ENCODE measurements at regions not wholly inside any gene's neighbourhood (a gene's known extent, or its start where the extent isn't known, plus 50 kb on each side); places are given as distances from the start of the nearest gene placed in this dataset.

GRCh38 chr5:124803617-124804323 is 57.3 kb upstream of the ZNF608 start:
- H2AFZ ChIP-seq (ENCODE audit: low read length): no peak overlapping the region
- no TSS peak for BruUV-seq (replicated peaks)
- H3K36me3 ChIP-seq (replicated peaks in 1 of 2; ENCODE audit: control insufficient read depth in 1 of 2, insufficient read depth in 2 of 2, low read length in 2 of 2): no peaks in the 10 kb centered on the region
- H3K79me2 ChIP-seq (ENCODE audit: insufficient read depth, low read length): no peaks in the 10 kb centered on the region
- ChIA-PET POLR2A (no interaction called here), CTCF (ENCODE audit: low intra/inter-chr PET ratio, low total read pairs) (no interaction called here)
- intact Hi-C loops (cut with micrococcal nuclease; ENCODE audit: unreplicated experiment) (no loop called here), in situ Hi-C loops (cut with HindIII; ENCODE audit: extremely low pct_ligation_motif_present, low pct_unique_long_range_greater_than_20kb) (no loop called here)
- no peak overlapping the region for H3K27ac ChIP-seq (ENCODE audit: extremely low read length, insufficient read depth, low read length)
- H4K20me1 ChIP-seq (ENCODE audit: insufficient read depth, low read length): no peaks in the 10 kb centered on the region
- no peak overlapping the region for H3K4me2 ChIP-seq (ENCODE audit: low read depth, low read length)
- H3K27me3 ChIP-seq (ENCODE audit: control insufficient read depth in 1 of 2, insufficient read depth in 2 of 2, low read length in 2 of 2): no peaks in the 10 kb centered on the region
- no peak for DNase-seq (ENCODE audit: low spot score)
- H3K9ac ChIP-seq (ENCODE audit: insufficient read depth, low read depth, low read length): no peak overlapping the region
- H3K9me3 ChIP-seq (ENCODE audit: low read length): no peaks in the 10 kb centered on the region
- no peak overlapping the region for H3K4me3 ChIP-seq (replicated peaks in 1 of 3; ENCODE audit: insufficient read depth in 1 of 3, low read depth in 2 of 3, low read length in 3 of 3)
- no peak for ATAC-seq
- WGBS (ENCODE audit: low lambda C conversion rate): 11% methylated on average over 3 of the region's 3 CpGs
- no peak for FAIRE-seq
- H3K4me1 ChIP-seq (ENCODE audit: insufficient read depth, low read length): peaks cover 16% of the 10 kb centered on the region
- TF ChIP-seq TCF7L2 (IDR thresholded peaks at IDR 0.05; ENCODE audit: low read depth, low read length): no peak
- TF ChIP-seq ZNF577 (CRISPR knock-in tag; IDR thresholded peaks at IDR 0.05; ENCODE audit: borderline replicate concordance, low read depth): no peak
- no peak for TF ChIP-seq SSRP1 (CRISPR knock-in tag; IDR thresholded peaks at IDR 0.05)
- TF ChIP-seq ZNF160 (CRISPR knock-in tag; IDR thresholded peaks at IDR 0.05): no peak
- TF ChIP-seq MIER3 (CRISPR knock-in tag; IDR thresholded peaks at IDR 0.05; ENCODE audit: borderline replicate concordance): no peak
- TF ChIP-seq, protein P1, sequence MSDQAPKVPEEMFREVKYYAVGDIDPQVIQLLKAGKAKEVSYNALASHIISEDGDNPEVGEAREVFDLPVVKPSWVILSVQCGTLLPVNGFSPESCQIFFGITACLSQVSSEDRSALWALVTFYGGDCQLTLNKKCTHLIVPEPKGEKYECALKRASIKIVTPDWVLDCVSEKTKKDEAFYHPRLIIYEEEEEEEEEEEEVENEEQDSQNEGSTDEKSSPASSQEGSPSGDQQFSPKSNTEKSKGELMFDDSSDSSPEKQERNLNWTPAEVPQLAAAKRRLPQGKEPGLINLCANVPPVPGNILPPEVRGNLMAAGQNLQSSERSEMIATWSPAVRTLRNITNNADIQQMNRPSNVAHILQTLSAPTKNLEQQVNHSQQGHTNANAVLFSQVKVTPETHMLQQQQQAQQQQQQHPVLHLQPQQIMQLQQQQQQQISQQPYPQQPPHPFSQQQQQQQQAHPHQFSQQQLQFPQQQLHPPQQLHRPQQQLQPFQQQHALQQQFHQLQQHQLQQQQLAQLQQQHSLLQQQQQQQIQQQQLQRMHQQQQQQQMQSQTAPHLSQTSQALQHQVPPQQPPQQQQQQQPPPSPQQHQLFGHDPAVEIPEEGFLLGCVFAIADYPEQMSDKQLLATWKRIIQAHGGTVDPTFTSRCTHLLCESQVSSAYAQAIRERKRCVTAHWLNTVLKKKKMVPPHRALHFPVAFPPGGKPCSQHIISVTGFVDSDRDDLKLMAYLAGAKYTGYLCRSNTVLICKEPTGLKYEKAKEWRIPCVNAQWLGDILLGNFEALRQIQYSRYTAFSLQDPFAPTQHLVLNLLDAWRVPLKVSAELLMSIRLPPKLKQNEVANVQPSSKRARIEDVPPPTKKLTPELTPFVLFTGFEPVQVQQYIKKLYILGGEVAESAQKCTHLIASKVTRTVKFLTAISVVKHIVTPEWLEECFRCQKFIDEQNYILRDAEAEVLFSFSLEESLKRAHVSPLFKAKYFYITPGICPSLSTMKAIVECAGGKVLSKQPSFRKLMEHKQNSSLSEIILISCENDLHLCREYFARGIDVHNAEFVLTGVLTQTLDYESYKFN (CRISPR knock-in tag; conservative IDR thresholded peaks at IDR 0.05): no peak
- no peak for TF ChIP-seq MEF2D (CRISPR knock-in tag; IDR thresholded peaks at IDR 0.05)
- TF ChIP-seq, protein P2, sequence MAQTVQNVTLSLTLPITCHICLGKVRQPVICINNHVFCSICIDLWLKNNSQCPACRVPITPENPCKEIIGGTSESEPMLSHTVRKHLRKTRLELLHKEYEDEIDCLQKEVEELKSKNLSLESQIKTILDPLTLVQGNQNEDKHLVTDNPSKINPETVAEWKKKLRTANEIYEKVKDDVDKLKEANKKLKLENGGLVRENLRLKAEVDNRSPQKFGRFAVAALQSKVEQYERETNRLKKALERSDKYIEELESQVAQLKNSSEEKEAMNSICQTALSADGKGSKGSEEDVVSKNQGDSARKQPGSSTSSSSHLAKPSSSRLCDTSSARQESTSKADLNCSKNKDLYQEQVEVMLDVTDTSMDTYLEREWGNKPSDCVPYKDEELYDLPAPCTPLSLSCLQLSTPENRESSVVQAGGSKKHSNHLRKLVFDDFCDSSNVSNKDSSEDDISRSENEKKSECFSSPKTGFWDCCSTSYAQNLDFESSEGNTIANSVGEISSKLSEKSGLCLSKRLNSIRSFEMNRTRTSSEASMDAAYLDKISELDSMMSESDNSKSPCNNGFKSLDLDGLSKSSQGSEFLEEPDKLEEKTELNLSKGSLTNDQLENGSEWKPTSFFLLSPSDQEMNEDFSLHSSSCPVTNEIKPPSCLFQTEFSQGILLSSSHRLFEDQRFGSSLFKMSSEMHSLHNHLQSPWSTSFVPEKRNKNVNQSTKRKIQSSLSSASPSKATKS (CRISPR knock-in tag; IDR thresholded peaks at IDR 0.05): no peak
- no peak for TF ChIP-seq ZNF672 (CRISPR knock-in tag; IDR thresholded peaks at IDR 0.05)
- TF ChIP-seq CENPT (CRISPR knock-in tag; IDR thresholded peaks at IDR 0.05; ENCODE audit: low read depth): no peak
- no peak for TF ChIP-seq PLSCR1 (CRISPR knock-in tag; IDR thresholded peaks at IDR 0.05; ENCODE audit: borderline replicate concordance)
- no peak for TF ChIP-seq AHR (CRISPR knock-in tag; IDR thresholded peaks at IDR 0.05)
- no peak for TF ChIP-seq POLR2AphosphoS5 (IDR thresholded peaks at IDR 0.05; ENCODE audit: low read depth, low read length)
- TF ChIP-seq DDIT3 (CRISPR knock-in tag; IDR thresholded peaks at IDR 0.05): no peak
- no peak for TF ChIP-seq RARA (CRISPR knock-in tag; IDR thresholded peaks at IDR 0.05)
- TF ChIP-seq NR2F2 (IDR thresholded peaks at IDR 0.05; ENCODE audit: borderline replicate concordance, low read depth): no peak
- TF ChIP-seq ZNF18 (CRISPR knock-in tag; IDR thresholded peaks at IDR 0.05; ENCODE audit: insufficient replicate concordance): no peak
- no peak for TF ChIP-seq NCOA5 (CRISPR knock-in tag; IDR thresholded peaks at IDR 0.05)

Measured in HepG2 (cell line).